Brain microvascular endothelial cell (primary cell): ENCODE measurements at regions not wholly inside any gene's neighbourhood (a gene's known extent, or its start where the extent isn't known, plus 50 kb on each side); places are given as distances from the start of the nearest gene placed in this dataset.

ENCODE experiments used
- DNase-seq: peaks from one replicate; pipeline ENCODE4 v3.0.0-alpha.2; 2020
- H3K27ac ChIP-seq: fragments of 250-450 bp; sonication (Bioruptor Pico); 2 replicates; pipeline ENCODE4 v1.5.1; 2020; ENCODE audit warnings: mild to moderate bottlenecking, moderate library complexity
- H3K27me3 ChIP-seq: fragments of 250-450 bp; sonication (Bioruptor Pico); replicated peaks from 2 replicates; pipeline ENCODE4 v1.5.1; 2020; ENCODE audit warnings: mild to moderate bottlenecking
- H3K36me3 ChIP-seq: fragments of 250-450 bp; sonication (Bioruptor Pico); replicated peaks from 2 replicates; pipeline ENCODE4 v1.5.1; 2020; ENCODE audit warnings: mild to moderate bottlenecking
- H3K4me3 ChIP-seq: 2 replicates; pipeline ENCODE4 v1.5.1; 2011; ENCODE audit warnings: low read depth, mild to moderate bottlenecking, control low read depth, low read length, moderate library complexity
- CTCF ChIP-seq: IDR thresholded peaks from 2 replicates; pipeline ENCODE4 v1.5.1; 2011; ENCODE audit warnings: low read depth, mild to moderate bottlenecking, moderate library complexity, low read length, control low read depth, inconsistent platforms; ENCODE audit errors: missing control alignments
- in situ Hi-C: cut with HindIII; loops from 2 replicates; pipeline ENCODE4 v1.10.0; 2017; ENCODE audit warnings: low sequenced_read_pairs, low pct_ligation_motif_present

- TF ChIP-seq CTCF, result no peak
- Histone ChIP-seq H3K36me3 (no peaks in the 10 kb centered on the region), H3K27me3 (no peaks in the 10 kb centered on the region), H3K27ac (no peak overlapping the region), H3K4me3 (no peak overlapping the region)
- in situ Hi-C loops, result no loop called here
- no peak for DNase-seq
Measured at GRCh38 chr7:45457591-45457990, 116.6 kb upstream of the ADCY1 start.

DNA sequence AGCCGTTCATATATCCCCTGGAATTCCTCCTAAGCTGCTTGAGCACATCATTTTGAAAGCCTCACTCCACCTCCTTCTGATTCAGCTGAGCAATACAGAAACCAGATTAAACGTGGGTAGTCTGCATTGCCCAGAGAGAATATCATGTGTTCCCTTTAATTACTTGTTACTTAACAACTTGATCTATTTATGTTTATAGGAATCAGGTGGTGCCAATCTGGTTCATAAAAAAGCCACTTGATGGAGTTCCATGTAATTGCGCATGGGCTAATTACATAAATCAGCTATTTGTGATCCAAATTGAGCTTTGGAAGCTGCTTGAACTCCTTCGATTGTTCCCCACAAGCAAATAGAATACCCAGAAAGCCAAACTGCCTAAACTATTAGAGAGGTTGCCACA is 114.7 kb upstream of the ADCY1 start:
- Histone ChIP-seq H3K36me3 (no peaks in the 10 kb centered on the region), H3K27ac (no peak overlapping the region), H3K27me3 (no peaks in the 10 kb centered on the region), H3K4me3 (no peak overlapping the region)
- in situ Hi-C loops, result no loop called here
- TF ChIP-seq CTCF, result no peak
- no peak for DNase-seq

DNA sequence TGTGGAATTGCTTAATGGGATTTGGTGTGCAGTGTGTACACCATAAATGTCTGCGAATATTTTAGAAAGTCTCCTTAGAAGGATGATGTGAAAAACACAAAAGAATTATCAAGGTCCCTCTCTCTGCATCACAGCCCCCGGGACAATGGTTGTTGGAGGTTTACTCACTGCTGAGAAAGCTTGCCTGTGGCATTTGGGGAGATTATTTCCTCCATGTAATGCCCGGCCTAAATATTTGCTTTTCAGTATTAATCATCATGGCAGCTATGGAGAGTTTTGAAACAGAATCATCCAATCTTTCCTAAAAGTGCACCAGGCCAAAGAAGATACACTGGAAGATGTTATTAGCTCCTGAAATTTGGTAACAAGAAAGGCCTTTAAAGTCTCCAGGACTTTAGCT is 113.8 kb upstream of the ADCY1 start:
- Histone ChIP-seq H3K36me3 (no peaks in the 10 kb centered on the region), H3K27me3 (no peaks in the 10 kb centered on the region), H3K4me3 (no peak overlapping the region), H3K27ac (no peak overlapping the region)
- in situ Hi-C loops, result no loop called here
- no peak for DNase-seq
- no peak for TF ChIP-seq CTCF

DNA sequence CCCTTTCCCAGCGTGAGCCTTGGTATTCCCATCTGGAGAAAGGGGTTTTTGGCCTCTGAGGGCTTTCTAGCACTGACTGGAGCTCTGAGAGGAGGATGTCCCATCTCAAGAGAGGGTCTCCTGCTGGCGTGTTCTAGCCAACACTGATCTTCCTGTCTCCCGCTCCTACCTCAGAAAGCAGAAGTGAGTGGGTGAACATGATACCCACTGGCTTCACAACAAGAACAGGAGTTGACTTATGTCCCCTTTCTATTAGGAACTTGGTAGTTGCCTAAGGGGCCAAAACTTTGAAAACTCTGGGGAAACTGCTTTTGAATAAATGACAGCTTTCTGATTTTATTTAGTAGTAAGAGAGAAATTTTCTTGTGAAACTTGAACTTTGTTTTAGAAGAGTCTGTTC is 113.1 kb upstream of the ADCY1 start:
- in situ Hi-C loops, result no loop called here
- no peak for TF ChIP-seq CTCF
- Histone ChIP-seq H3K4me3 (no peak overlapping the region), H3K27me3 (no peaks in the 10 kb centered on the region), H3K36me3 (no peaks in the 10 kb centered on the region), H3K27ac (no peak overlapping the region)
- DNase-seq, result no peak

DNA sequence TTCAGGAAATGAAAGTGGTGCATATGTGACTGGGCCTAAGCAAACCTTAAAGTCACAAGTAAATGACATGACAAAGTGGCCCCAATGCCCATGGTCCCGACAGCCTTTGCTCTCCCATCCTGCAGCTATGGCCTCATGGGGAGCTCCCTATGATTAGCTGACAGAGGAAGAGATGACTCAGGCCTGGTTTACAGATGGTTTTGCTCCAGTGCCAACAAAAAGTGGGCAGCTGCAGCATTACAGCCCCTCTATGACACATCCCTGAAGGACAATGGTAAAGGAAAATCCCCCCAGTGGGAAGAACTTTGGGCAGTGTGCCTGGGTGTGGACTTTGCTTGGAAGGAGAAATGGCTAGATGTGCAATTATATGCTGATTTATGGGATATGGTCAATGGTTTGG is 105.1 kb upstream of the ADCY1 start:
- no peak for TF ChIP-seq CTCF
- Histone ChIP-seq H3K27ac (no peak overlapping the region), H3K36me3 (no peaks in the 10 kb centered on the region), H3K27me3 (no peaks in the 10 kb centered on the region), H3K4me3 (no peak overlapping the region)
- in situ Hi-C loops, result no loop called here
- no peak for DNase-seq

GRCh38 chr7:45470031-45470430 is 104.1 kb upstream of the ADCY1 start:
- TF ChIP-seq CTCF, result no peak
- in situ Hi-C loops, result no loop called here
- no peak for DNase-seq
- no peaks in the 10 kb centered on the region for H3K27me3 ChIP-seq
- H3K27ac ChIP-seq, result no peak overlapping the region
- H3K4me3 ChIP-seq, result no peak overlapping the region
- H3K36me3 ChIP-seq, result no peaks in the 10 kb centered on the region
